IMR-90 (cell line): ENCODE measurements at regions not wholly inside any gene's neighbourhood (a gene's known extent, or its start where the extent isn't known, plus 50 kb on each side); places are given as distances from the start of the nearest gene placed in this dataset.

ENCODE experiments used
- ATAC-seq: fragments of 200-7000 bp; cut with Tn5 transposase; 2 replicates; pipeline ENCODE4 v1.9.1; 2020; ENCODE audit warnings: low read depth, mild to moderate bottlenecking, moderate library complexity
- BruUV-seq: library from RNA; stranded (reverse); fragments of 400-500 nt; replicated peaks from 2 replicates; lab custom pipeline; 2021; lab: Mats Ljungman, UMichigan
- CTCF ChIA-PET: fragments of 300-600 bp; formaldehyde crosslinking; extraction: SDS; loops from one replicate; lab custom pipeline; 2021; ENCODE audit warnings: antibody characterized with exemption; lab: Yijun Ruan, JAX
- POLR2A ChIA-PET: fragments of 300-600 bp; sonication (Branson Sonifier 250); formaldehyde crosslinking; loops from one replicate; lab custom pipeline; 2022; ENCODE audit warnings: antibody characterized with exemption; ENCODE audit not compliant: unreplicated experiment; lab: Charles Lee
- DNase-seq: peaks from one replicate; pipeline ENCODE4 v3.0.0; 2013
- H2AFZ ChIP-seq: replicated peaks from 2 replicates; pipeline ENCODE3; 2013; ENCODE audit warnings: low read length, mild to moderate bottlenecking; ENCODE audit not compliant: poor library complexity
- H2AK5ac ChIP-seq: 2 replicates; pipeline ENCODE4 v1.6.1; 2013; ENCODE audit warnings: low read depth, low read length, inconsistent platforms
- H2AK9ac ChIP-seq: replicated peaks from 2 replicates; pipeline ENCODE3; 2013; ENCODE audit warnings: mild to moderate bottlenecking, low read depth, low read length, moderate library complexity; ENCODE audit not compliant: poor library complexity
- H2BK120ac ChIP-seq: 2 replicates; pipeline ENCODE4 v1.6.1; 2013; ENCODE audit warnings: low read depth, low read length, inconsistent platforms
- H2BK15ac ChIP-seq: 3 replicates; pipeline ENCODE4 v1.6.1; 2013; ENCODE audit warnings: low read depth, low read length, inconsistent platforms
- H2BK20ac ChIP-seq: 2 replicates; pipeline ENCODE4 v1.6.1; 2013; ENCODE audit warnings: low read depth, mild to moderate bottlenecking, inconsistent platforms, low read length, moderate library complexity
- H2BK5ac ChIP-seq: 2 replicates; pipeline ENCODE4 v1.6.1; 2013; ENCODE audit warnings: mild to moderate bottlenecking, low read depth, low read length, inconsistent platforms; ENCODE audit not compliant: poor library complexity, severe bottlenecking
- H3K14ac ChIP-seq: replicated peaks from 2 replicates; pipeline ENCODE4 v1.6.1; 2013; ENCODE audit warnings: low read depth, low read length, inconsistent platforms
- H3K18ac ChIP-seq: 2 replicates; pipeline ENCODE4 v1.6.1; 2013; ENCODE audit warnings: low read depth, low read length, control low read depth
- H3K23ac ChIP-seq: 2 replicates; pipeline ENCODE4 v1.6.1; 2013; ENCODE audit warnings: low read depth, low read length, inconsistent platforms
- H3K27ac ChIP-seq: 2 replicates; pipeline ENCODE4 v1.5.1; 2013; ENCODE audit warnings: mild to moderate bottlenecking, control low read depth, low read length; ENCODE audit not compliant: insufficient read depth
- H3K27me3 ChIP-seq: 2 replicates; pipeline ENCODE4 v1.6.1; 2013; ENCODE audit warnings: low read length; ENCODE audit not compliant: control insufficient read depth, insufficient read depth
- H3K36me3 ChIP-seq: 2 replicates; pipeline ENCODE4 v1.6.1; 2013; ENCODE audit warnings: low read length, mixed read lengths; ENCODE audit not compliant: control insufficient read depth, insufficient read depth
- H3K4ac ChIP-seq: 2 replicates; pipeline ENCODE4 v1.6.1; 2013; ENCODE audit warnings: low read depth, low read length, inconsistent platforms
- H3K4me1 ChIP-seq: 2 replicates; pipeline ENCODE4 v1.6.1; 2013; ENCODE audit warnings: low read length, mixed read lengths; ENCODE audit not compliant: control insufficient read depth, insufficient read depth
- H3K4me2 ChIP-seq: 2 replicates; pipeline ENCODE4 v1.6.1; 2013; ENCODE audit warnings: low read depth, mild to moderate bottlenecking, control low read depth, low read length, moderate library complexity
- H3K4me3 ChIP-seq: 2 replicates; pipeline ENCODE4 v1.5.1; 2013; ENCODE audit warnings: low read depth, mild to moderate bottlenecking, control low read depth, low read length, moderate library complexity; ENCODE audit not compliant: insufficient read depth
- H3K56ac ChIP-seq: 2 replicates; pipeline ENCODE4 v1.6.1; 2013; ENCODE audit warnings: low read length, inconsistent platforms; ENCODE audit not compliant: insufficient read depth; ENCODE audit errors: extremely low read depth
- H3K79me1 ChIP-seq, 2 experiments: 2 replicates each; pipeline ENCODE4 v1.6.1; 2013; ENCODE audit warnings: low read length in 2 of 2, inconsistent platforms in 1 of 2, low read depth in 1 of 2
- H3K9ac ChIP-seq: 2 replicates; pipeline ENCODE4 v1.6.1; 2013; ENCODE audit warnings: low read depth, low read length, control low read depth
- H3K9me1 ChIP-seq: 2 replicates; pipeline ENCODE4 v1.6.1; 2013; ENCODE audit warnings: low read length, inconsistent platforms; ENCODE audit not compliant: insufficient read depth
- H3K9me3 ChIP-seq: 2 replicates; pipeline ENCODE4 v1.6.1; 2013; ENCODE audit warnings: low read length; ENCODE audit not compliant: control insufficient read depth, insufficient read depth
- H4K20me1 ChIP-seq: 2 replicates; pipeline ENCODE4 v1.6.1; 2013; ENCODE audit warnings: low read length, inconsistent platforms; ENCODE audit not compliant: insufficient read depth
- H4K5ac ChIP-seq: 2 replicates; pipeline ENCODE4 v1.6.1; 2013; ENCODE audit warnings: mild to moderate bottlenecking, low read depth, low read length, control low read depth
- H4K8ac ChIP-seq, 2 experiments: 2 replicates each; pipeline ENCODE4 v1.6.1; 2013; ENCODE audit warnings: low read depth in 2 of 2, low read length in 2 of 2, control low read depth in 1 of 2, inconsistent platforms in 1 of 2
- H4K91ac ChIP-seq: 2 replicates; pipeline ENCODE4 v1.6.1; 2013; ENCODE audit warnings: low read depth, low read length, inconsistent platforms; ENCODE audit not compliant: insufficient read depth
- BHLHE40 ChIP-seq: fragments of 150-350 bp; IDR thresholded peaks from 2 replicates; pipeline ENCODE4 v1.6.1; 2016; ENCODE audit warnings: mild to moderate bottlenecking, low read depth, low read length
- CHD1 ChIP-seq: IDR thresholded peaks from 2 replicates; pipeline ENCODE4 v1.6.1; 2012; ENCODE audit warnings: low read depth, low read length, improper control_type of control experiment
- ELK1 ChIP-seq: fragments of 150-350 bp; IDR thresholded peaks from 2 replicates; pipeline ENCODE4 v1.6.1; 2016; ENCODE audit warnings: low read depth, mild to moderate bottlenecking, low read length, moderate library complexity, borderline replicate concordance
- MAZ ChIP-seq: IDR thresholded peaks from 2 replicates; pipeline ENCODE4 v1.6.1; 2012; ENCODE audit warnings: low read depth, mild to moderate bottlenecking, low read length, improper control_type of control experiment, moderate library complexity, borderline replicate concordance
- POLR2A ChIP-seq: IDR thresholded peaks from 2 replicates; pipeline ENCODE4 v1.6.1; 2012; ENCODE audit warnings: mild to moderate bottlenecking, low read depth, low read length
- RCOR1 ChIP-seq: IDR thresholded peaks from 2 replicates; pipeline ENCODE4 v1.6.1; 2012; ENCODE audit warnings: mild to moderate bottlenecking, low read length, improper control_type of control experiment; ENCODE audit not compliant: insufficient replicate concordance
- USF2 ChIP-seq: fragments of 150-350 bp; IDR thresholded peaks from 2 replicates; pipeline ENCODE4 v1.6.1; 2017; ENCODE audit warnings: mild to moderate bottlenecking, antibody characterized with exemption, low read length, low read depth
- dilution Hi-C: fragments of 300-500 bp; cut with HindIII; formaldehyde crosslinking; loops from one replicate; pipeline ENCODE4 v1.14.3; 2018; ENCODE audit warnings: low sequenced_read_pairs; ENCODE audit not compliant: unreplicated experiment
- in situ Hi-C: fragments of 300-500 bp; cut with MboI; formaldehyde crosslinking; loops from 3 replicates; pipeline ENCODE4 v1.14.3; 2019; ENCODE audit warnings: low sequenced_read_pairs, inconsistent platforms, mixed read lengths
- intact Hi-C: fragments of 100-400 bp; cut with micrococcal nuclease; formaldehyde crosslinking; loops from 2 replicates; pipeline ENCODE4 v1.10.0; 2022

GRCh38 chr5:153224651-153225050 lies 265.8 kb upstream of the GRIA1 start:
- H3K27me3 ChIP-seq, result no peaks in the 10 kb centered on the region
- no peak overlapping the region for H2BK20ac ChIP-seq
- ChIA-PET CTCF (no interaction called here), POLR2A (no interaction called here)
- H3K4ac ChIP-seq, result no peak overlapping the region
- H2AK5ac ChIP-seq, result no peak overlapping the region
- H2BK5ac ChIP-seq, result no peak overlapping the region
- no peak overlapping the region for H2AFZ ChIP-seq
- in situ Hi-C loops (no loop called here), dilution Hi-C loops (no loop called here), intact Hi-C loops (no loop called here)
- no peak overlapping the region for H4K8ac ChIP-seq
- ATAC-seq (no peak), DNase-seq (no peak)
- no peak overlapping the region for H3K56ac ChIP-seq
- no peak overlapping the region for H3K14ac ChIP-seq
- H3K9me3 ChIP-seq, result peaks cover 8% of the 10 kb centered on the region
- no peak overlapping the region for H2AK9ac ChIP-seq
- TF ChIP-seq USF2 (no peak), CHD1 (no peak), POLR2A (no peak), RCOR1 (no peak), MAZ (no peak), ELK1 (no peak), BHLHE40 (no peak)
- no TSS peak for BruUV-seq
- H3K4me1 ChIP-seq, result no peaks in the 10 kb centered on the region
- H3K4me2 ChIP-seq, result no peak overlapping the region
- no peaks in the 10 kb centered on the region for H3K79me1 ChIP-seq
- H2BK15ac ChIP-seq, result no peak overlapping the region
- H4K20me1 ChIP-seq, result no peaks in the 10 kb centered on the region
- H4K5ac ChIP-seq, result no peak overlapping the region
- H3K23ac ChIP-seq, result no peak overlapping the region
- no peak overlapping the region for H3K9ac ChIP-seq
- no peak overlapping the region for H3K27ac ChIP-seq
- H3K36me3 ChIP-seq, result no peaks in the 10 kb centered on the region
- H3K4me3 ChIP-seq, result no peak overlapping the region
- no peaks in the 10 kb centered on the region for H3K9me1 ChIP-seq
- H4K91ac ChIP-seq, result no peak overlapping the region
- no peak overlapping the region for H2BK120ac ChIP-seq
- H3K18ac ChIP-seq, result no peak overlapping the region
